C1 segment of cervical spinal cord (tissue), 14 donors: ENCODE measurements at regions not wholly inside any gene's neighbourhood (a gene's known extent, or its start where the extent isn't known, plus 50 kb on each side); places are given as distances from the start of the nearest gene placed in this dataset.
"Not testable (repeated sequence)": the region's sequence is repeated elsewhere in the genome, so short reads cannot be mapped to it uniquely, and the experiment has no call there.

ENCODE experiments used
- DNase-seq, 14 donors: peaks; one replicate each; lab custom pipeline; 2025; lab: John Stamatoyannopoulos, UW

GRCh38 chr5:56659971-56660370 lies 155.4 kb upstream of the MAP3K1 start:
- peak in 12 of 14 donors; percentile 9 to 80 (median 47) for DNase-seq

GRCh38 chr5:56658972-56659371 lies 156.4 kb upstream of the MAP3K1 start:
- DNase-seq, result no peak

- DNase-seq, result no peak
Measured at GRCh38 chr5:56656846-56657726, 158.3 kb upstream of the MAP3K1 start.

- DNase-seq, result no peak
Measured at GRCh38 chr5:56651893-56652292, 163.5 kb upstream of the MAP3K1 start.

- DNase-seq, result no peak
Measured at GRCh38 chr5:56650386-56650785, 165.0 kb upstream of the MAP3K1 start.

GRCh38 chr5:56649569-56649968 lies 165.8 kb upstream of the MAP3K1 start:
- DNase-seq, result no peak

GRCh38 chr5:56648460-56649034 lies 166.8 kb upstream of the MAP3K1 start:
- no peak for DNase-seq

GRCh38 chr5:56647099-56647850 lies 168.1 kb upstream of the MAP3K1 start:
- DNase-seq, result no peak

GRCh38 chr5:56641635-56642260 lies 173.6 kb upstream of the MAP3K1 start:
- no peak for DNase-seq

- DNase-seq, result peak in 5 of 14 donors; percentile 4 to 23 (median 9)
Measured at GRCh38 chr5:56640763-56641406, 174.5 kb upstream of the MAP3K1 start.

GRCh38 chr5:56639476-56639875 lies 175.9 kb upstream of the MAP3K1 start:
- no peak for DNase-seq

GRCh38 chr5:56638768-56639238 lies 176.5 kb upstream of the MAP3K1 start:
- DNase-seq, result no peak

GRCh38 chr5:56638061-56638621 lies 177.2 kb upstream of the MAP3K1 start:
- DNase-seq, result no peak

- DNase-seq, result no peak
Measured at GRCh38 chr5:56637321-56637920, 177.9 kb upstream of the MAP3K1 start.

GRCh38 chr5:56633950-56634349 lies 181.4 kb upstream of the MAP3K1 start:
- DNase-seq, result no peak

GRCh38 chr5:56632939-56633338 lies 182.4 kb upstream of the MAP3K1 start:
- DNase-seq, result no peak

GRCh38 chr5:56632199-56632598 lies 183.2 kb upstream of the MAP3K1 start:
- DNase-seq, result no peak

GRCh38 chr5:56631719-56632118 lies 183.6 kb upstream of the MAP3K1 start:
- DNase-seq, result no peak

GRCh38 chr5:56628616-56629015 lies 186.7 kb upstream of the MAP3K1 start:
- DNase-seq, result not testable (repeated sequence)

GRCh38 chr5:56625541-56625940 lies 189.8 kb upstream of the MAP3K1 start:
- DNase-seq, result no peak

GRCh38 chr5:56624751-56625150 lies 190.6 kb upstream of the MAP3K1 start:
- no peak for DNase-seq
